T-helper 1 cell (primary cell): ENCODE measurements at regions not wholly inside any gene's neighbourhood (a gene's known extent, or its start where the extent isn't known, plus 50 kb on each side); places are given as distances from the start of the nearest gene placed in this dataset.
"Not testable (repeated sequence)": the region's sequence is repeated elsewhere in the genome, so short reads cannot be mapped to it uniquely, and the experiment has no call there.

Experiments used
- DNase-seq, 5 donors: peaks; one replicate each; pipeline ENCODE4 v3.0.0-alpha.2; 2012 to 2020

DNA sequence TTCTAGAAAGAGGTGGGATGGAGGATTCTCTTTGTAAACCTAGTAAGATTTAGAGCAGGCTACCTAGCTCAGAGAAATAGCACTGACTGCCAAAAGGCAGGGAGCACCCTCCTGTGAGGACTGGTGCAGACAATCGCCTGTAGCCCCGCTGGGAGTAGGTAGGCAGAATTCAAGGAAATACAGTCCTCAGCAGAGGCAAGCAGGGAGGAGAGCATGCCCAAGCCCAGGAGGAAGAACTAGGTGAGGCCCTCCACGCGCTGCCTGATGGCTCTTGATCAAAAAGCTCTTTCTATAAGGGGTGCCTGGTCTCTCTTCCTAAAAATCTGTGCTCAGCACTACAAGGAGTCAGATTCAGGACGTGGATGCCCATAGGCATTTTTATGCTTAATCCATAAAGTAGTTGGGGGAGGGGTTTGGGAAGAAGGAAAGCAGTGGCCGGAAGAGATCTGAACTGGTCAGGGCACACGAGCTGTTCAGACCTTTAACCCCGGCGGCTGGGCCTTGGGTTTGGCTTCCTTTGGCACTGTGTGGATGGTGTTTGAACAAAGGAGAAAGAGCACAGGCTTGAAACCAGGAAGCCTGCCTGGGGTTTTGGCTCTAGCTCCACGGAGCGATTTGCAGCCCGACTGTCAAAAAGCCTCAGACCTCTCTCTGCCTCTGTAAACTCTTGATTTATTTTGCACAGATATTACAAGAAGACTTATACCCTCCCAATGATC lies 320.6 kb downstream of the FOXO1 start:
- DNase-seq: no peak

- no peak for DNase-seq
These were observed 319.8 kb downstream of the FOXO1 start for GRCh38 chr13:40346592-40346991.

- DNase-seq: no peak
These were observed 318.3 kb downstream of the FOXO1 start for GRCh38 chr13:40348096-40348679.

DNA sequence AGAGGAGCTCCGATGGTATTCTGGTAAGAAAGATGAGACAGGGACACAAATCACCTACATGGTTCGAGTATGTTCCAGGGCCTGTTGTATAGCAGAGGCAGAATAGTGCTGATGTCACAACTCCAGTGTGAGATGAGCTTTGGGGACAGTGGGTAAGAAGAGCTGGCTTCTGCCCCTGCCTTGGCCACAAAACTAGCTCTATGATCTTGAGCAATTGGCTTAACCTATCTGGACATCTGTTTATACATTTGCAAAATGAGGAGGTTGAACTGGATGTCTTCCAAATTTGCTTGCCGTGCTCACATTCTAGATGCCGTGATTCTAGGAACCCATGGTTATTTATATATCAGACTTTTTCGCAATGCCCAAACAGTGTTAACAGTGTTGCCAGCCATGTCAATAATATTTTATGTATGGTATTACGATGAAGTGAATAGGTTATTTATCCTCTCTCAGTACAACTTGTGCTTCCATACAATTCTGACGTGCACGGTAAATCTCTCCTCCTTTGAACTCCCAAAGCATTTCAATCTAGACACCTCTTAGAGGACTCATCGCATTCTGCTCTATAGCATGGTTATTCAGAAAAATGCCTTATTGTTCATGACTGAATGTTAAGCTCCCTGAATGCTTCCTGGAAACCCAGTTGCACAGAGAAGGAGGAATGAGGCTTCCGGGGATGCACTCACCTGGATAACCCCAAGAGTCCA lies 316.0 kb downstream of the FOXO1 start:
- no peak for DNase-seq

- DNase-seq: no peak
These were observed 314.7 kb downstream of the FOXO1 start for GRCh38 chr13:40351537-40352379.

- no peak for DNase-seq
These were observed 314.1 kb downstream of the FOXO1 start for GRCh38 chr13:40352380-40352778.

DNA sequence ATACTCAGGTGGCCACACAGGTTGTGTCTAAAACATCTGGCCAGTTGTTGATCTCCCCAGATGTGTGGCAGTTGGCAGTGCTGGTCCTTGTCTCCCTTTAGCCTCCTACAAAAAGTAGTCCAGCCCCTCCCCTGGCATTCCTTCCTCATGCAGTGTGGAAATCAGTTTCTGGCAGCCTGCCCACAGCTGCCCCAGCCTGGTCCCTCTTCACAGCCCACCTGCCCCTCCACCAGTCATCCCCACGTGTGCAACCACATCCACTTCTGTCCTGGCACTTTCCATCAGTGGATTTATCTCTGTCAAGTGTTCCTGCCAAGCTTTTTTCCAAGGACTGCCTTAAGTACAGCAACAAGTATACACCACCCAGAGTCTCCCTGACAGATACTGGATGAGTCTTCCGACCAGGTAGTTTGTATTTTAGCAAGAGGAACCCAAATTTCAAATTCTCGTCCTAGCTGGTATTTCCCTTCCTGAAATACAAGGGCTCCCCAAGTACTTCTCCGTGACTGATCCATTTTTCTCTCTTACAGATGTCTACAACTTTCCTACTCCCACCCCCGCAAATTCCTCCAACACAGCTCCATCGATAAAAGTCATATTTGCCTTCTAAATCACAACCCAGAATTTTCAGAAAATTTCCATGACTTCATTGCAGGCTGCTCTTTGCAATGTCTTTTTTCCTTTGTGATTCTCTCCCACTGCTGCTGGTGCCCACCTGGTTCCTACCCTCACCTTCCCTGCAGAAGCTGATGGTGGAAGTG lies 313.5 kb downstream of the FOXO1 start:
- DNase-seq: no peak

DNA sequence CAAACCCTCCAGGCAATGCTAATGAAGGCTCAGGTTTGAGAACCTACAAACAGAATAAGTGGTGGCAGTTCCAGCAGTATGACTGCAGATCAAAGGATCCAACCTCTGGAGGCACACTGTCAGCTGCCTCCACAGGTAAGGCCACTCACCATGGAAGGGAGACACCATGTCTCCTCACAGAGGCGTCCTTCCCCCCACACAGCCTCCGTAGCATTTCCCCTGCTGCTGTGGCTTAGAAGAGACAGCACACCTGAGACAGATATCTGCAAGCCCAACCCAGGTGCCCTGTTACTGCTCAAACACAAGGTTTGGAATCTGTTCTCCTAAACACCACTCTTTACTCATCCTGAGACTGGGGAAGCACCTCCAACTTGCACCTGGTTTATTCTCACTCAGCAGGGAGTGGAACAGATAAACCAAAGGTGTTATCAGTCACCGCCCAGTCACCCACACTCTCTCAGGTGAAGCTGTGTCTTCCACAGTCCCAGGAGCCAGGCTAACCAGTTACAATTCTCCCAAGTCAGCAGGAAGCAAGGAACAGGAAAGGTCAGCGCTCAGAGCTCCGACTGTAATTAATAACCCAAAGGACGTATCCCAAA lies 311.2 kb downstream of the FOXO1 start:
- no peak for DNase-seq

GRCh38 chr13:40356011-40356410 lies 310.4 kb downstream of the FOXO1 start:
- DNase-seq: no peak

- not testable (repeated sequence) for DNase-seq
These were observed 310.0 kb downstream of the FOXO1 start for GRCh38 chr13:40356458-40356857.

DNA sequence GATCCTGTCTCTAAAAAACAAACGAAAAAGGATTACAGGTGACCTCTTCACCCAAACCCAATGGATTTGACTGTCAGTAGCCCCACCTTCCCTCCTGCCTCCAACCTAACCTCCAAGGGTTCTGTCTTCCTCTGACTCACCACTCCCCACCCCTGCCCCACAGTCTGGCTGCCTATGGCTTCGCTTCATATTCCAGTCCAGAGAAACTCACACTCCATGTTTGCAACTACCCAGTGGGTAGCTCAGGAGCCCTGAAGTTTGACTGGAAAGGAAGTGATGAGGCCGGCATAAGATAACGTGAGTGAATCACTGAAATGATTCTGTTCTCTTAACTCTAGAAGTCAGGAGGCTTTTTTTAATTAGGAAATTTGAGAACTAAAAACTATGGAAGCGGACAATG lies 303.9 kb downstream of the FOXO1 start:
- DNase-seq: no peak

DNA sequence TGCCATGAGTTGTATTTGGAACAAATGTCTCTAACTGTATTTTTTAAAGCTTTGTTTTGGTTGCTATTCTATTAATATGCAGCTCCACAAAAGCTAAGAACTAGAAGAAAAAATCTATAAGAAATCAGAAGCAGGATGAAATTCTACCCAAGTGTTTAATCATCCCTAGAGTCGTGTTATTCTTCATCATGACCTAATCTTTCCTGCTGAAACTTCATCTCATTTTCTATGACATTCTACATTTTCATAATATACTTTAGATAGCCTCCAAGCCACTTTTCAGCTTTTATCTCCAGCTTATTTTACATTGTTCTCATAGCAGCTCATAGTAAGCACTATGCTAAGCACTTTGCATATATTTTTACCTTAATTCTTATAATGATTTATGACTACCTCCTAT lies 302.8 kb downstream of the FOXO1 start:
- DNase-seq: no peak

DNA sequence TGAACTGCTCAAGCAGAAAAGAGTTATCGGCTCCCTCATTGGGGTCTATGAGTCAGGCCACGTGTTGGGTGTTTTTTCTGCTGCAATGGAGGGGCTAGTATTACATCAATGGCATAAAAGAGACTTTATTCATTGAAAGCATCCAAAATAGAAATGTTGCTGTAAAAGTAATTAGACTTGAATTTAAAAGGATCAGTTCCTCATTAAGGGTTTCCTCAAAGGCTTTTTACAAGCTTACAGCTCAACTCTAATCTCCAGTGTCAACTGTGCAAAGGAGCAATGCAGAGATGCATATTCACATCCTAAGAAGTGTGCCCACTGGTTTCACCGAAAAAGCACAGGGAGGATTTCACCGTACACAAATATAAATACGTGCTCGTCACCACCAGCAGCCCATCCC lies 300.3 kb downstream of the FOXO1 start:
- no peak for DNase-seq

- DNase-seq: no peak
These were observed 298.1 kb downstream of the FOXO1 start for GRCh38 chr13:40368127-40368891.

- DNase-seq: no peak
These were observed 295.8 kb downstream of the FOXO1 start for GRCh38 chr13:40370661-40371060.

- DNase-seq: no peak
These were observed 294.8 kb downstream of the FOXO1 start for GRCh38 chr13:40371531-40372125.

GRCh38 chr13:40373608-40374007 lies 292.8 kb downstream of the FOXO1 start:
- DNase-seq: not testable (repeated sequence)

- no peak for DNase-seq
These were observed 290.8 kb downstream of the FOXO1 start for GRCh38 chr13:40375489-40376171.

GRCh38 chr13:40376296-40376849 lies 290.1 kb downstream of the FOXO1 start:
- DNase-seq: no peak
